GM12865 (cell line): ENCODE measurements at regions not wholly inside any gene's neighbourhood (a gene's known extent, or its start where the extent isn't known, plus 50 kb on each side); places are given as distances from the start of the nearest gene placed in this dataset.

ENCODE experiments used
- DNase-seq: peaks from one replicate; pipeline ENCODE4 v3.0.0; 2010; ENCODE audit warnings: low read depth
- H3K4me3 ChIP-seq: 2 replicates; pipeline ENCODE4 v1.5.1; 2011; ENCODE audit warnings: mild to moderate bottlenecking, low read depth, low read length, control low read depth
- CTCF ChIP-seq: IDR thresholded peaks from 2 replicates; pipeline ENCODE4 v1.5.1; 2011; ENCODE audit warnings: low read length, control low read depth, low read depth, inconsistent platforms; ENCODE audit not compliant: insufficient read depth; ENCODE audit errors: missing control alignments

- no peak for TF ChIP-seq CTCF
- no peak for DNase-seq
- H3K4me3 ChIP-seq: no peak overlapping the region
These were observed 1078.5 kb downstream of the TUSC7 start for GRCh38 chr3:117788061-117788460.

- TF ChIP-seq CTCF: no peak
- no peak for DNase-seq
- H3K4me3 ChIP-seq: no peak overlapping the region
These were observed 1078.9 kb downstream of the TUSC7 start for GRCh38 chr3:117788506-117788905.

GRCh38 chr3:117790235-117790987 is 1080.8 kb downstream of the TUSC7 start:
- no peak for DNase-seq
- H3K4me3 ChIP-seq: no peak overlapping the region
- no peak for TF ChIP-seq CTCF

- H3K4me3 ChIP-seq: no peak overlapping the region
- TF ChIP-seq CTCF: no peak
- no peak for DNase-seq
These were observed 1084.2 kb downstream of the TUSC7 start for GRCh38 chr3:117793622-117794265.

- no peak overlapping the region for H3K4me3 ChIP-seq
- no peak for DNase-seq
- TF ChIP-seq CTCF: no peak
These were observed 1088.6 kb downstream of the TUSC7 start for GRCh38 chr3:117798221-117798620.

GRCh38 chr3:117798687-117799386 is 1089.3 kb downstream of the TUSC7 start:
- no peak for DNase-seq
- no peak overlapping the region for H3K4me3 ChIP-seq
- no peak for TF ChIP-seq CTCF
